ENCODE measurements at regions not wholly inside any gene's neighbourhood (a gene's known extent, or its start where the extent isn't known, plus 50 kb on each side); places are given as distances from the start of the nearest gene placed in this dataset.

DNA sequence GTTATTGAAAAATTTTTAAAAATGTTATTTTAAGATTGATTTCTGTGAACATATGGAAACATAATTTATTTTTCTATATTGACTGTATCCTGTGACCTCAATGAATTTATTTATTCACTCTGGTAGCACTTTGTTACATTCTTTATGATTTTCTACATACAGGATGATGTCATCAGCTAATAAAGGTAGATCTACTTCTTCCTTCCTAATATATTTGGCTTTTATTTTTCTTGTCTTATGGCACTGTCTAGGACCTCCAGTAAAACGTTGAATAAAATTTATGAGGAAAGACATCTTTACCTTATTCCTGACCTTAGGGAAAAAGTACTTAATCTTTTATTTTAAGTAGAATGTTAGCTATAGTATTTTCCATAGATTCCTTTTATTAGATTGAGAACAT, 78.8 kb upstream of the MAF start:
- H3K4me3 ChIP-seq: no peak overlapping the region
- TF ChIP-seq, protein P1, sequence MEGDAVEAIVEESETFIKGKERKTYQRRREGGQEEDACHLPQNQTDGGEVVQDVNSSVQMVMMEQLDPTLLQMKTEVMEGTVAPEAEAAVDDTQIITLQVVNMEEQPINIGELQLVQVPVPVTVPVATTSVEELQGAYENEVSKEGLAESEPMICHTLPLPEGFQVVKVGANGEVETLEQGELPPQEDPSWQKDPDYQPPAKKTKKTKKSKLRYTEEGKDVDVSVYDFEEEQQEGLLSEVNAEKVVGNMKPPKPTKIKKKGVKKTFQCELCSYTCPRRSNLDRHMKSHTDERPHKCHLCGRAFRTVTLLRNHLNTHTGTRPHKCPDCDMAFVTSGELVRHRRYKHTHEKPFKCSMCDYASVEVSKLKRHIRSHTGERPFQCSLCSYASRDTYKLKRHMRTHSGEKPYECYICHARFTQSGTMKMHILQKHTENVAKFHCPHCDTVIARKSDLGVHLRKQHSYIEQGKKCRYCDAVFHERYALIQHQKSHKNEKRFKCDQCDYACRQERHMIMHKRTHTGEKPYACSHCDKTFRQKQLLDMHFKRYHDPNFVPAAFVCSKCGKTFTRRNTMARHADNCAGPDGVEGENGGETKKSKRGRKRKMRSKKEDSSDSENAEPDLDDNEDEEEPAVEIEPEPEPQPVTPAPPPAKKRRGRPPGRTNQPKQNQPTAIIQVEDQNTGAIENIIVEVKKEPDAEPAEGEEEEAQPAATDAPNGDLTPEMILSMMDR (IDR thresholded peaks at IDR 0.05): no peak
- no peak for TF ChIP-seq POLR2A (IDR thresholded peaks at IDR 0.05)
- no peaks in the 10 kb centered on the region for H3K4me1 ChIP-seq
- no peaks in the 10 kb centered on the region for H3K27me3 ChIP-seq
- no peak overlapping the region for H3K27ac ChIP-seq
- no peaks in the 10 kb centered on the region for H3K36me3 ChIP-seq
- no peaks in the 10 kb centered on the region for H3K9me3 ChIP-seq
- DNase-seq: no peak

DNA sequence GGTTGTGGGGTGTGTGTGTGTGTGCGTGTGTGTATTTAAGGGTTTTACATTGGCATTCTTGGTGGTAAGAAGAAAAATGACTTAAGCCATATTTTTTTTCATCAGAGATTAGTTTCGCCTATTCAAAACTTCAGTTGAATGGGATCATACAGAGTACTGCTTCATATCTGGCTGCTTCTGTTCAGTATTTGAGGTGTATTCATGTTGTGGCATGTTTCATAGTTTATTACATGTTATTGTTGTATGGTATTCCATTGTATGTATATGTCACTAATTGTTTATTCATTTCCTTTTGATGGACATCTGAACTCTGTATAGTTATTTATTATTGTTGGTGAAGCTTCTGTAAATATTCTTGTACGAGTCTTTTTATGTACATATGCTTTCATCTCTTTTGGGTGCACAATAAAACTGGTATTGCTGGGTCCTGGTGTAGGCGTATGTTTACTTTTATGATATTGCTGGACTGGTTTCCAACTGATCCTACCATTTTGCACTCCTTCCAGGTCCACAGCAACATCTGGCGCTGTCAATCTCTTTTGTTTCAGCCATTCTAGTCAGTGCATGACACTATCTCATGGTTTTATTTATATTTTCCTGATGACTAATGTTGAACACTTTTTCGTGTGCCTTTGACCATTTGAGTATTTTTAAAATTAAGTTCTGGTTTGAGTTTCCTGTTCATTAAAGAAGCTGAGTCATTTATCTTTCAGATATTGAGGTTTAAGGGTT, 77.4 kb upstream of the MAF start:
- no peak overlapping the region for H3K27ac ChIP-seq
- no peaks in the 10 kb centered on the region for H3K27me3 ChIP-seq
- H3K4me1 ChIP-seq: no peaks in the 10 kb centered on the region
- TF ChIP-seq POLR2A (IDR thresholded peaks at IDR 0.05): no peak
- TF ChIP-seq, protein P1 (IDR thresholded peaks at IDR 0.05): no peak
- no peak overlapping the region for H3K4me3 ChIP-seq
- H3K36me3 ChIP-seq: no peaks in the 10 kb centered on the region
- H3K9me3 ChIP-seq: no peaks in the 10 kb centered on the region
- no peak for DNase-seq

DNA sequence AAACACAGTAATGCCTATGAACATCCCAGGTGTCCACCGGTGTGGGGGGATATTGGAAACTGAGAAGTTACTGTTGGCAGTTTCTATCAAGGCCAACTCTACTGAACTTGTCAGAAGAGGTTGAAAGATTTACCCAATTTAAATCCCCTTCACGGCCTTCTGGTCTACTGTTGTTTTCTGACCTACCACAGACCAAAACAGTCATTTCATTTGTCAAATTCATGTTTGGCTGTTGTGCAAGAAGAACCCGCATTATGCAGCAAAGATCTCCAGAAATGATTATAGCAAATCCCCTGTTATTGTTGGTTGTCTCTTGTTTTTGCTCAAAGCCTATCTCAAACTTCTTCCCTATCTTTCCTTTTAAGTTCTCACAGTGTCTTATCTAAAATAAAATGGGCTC, 73.1 kb upstream of the MAF start:
- H3K4me3 ChIP-seq: no peak overlapping the region
- DNase-seq: no peak
- no peak for TF ChIP-seq POLR2A (IDR thresholded peaks at IDR 0.05)
- TF ChIP-seq, protein P1 (IDR thresholded peaks at IDR 0.05): no peak
- no peaks in the 10 kb centered on the region for H3K4me1 ChIP-seq
- H3K36me3 ChIP-seq: no peaks in the 10 kb centered on the region
- no peaks in the 10 kb centered on the region for H3K9me3 ChIP-seq
- H3K27ac ChIP-seq: no peak overlapping the region
- H3K27me3 ChIP-seq: no peaks in the 10 kb centered on the region

DNA sequence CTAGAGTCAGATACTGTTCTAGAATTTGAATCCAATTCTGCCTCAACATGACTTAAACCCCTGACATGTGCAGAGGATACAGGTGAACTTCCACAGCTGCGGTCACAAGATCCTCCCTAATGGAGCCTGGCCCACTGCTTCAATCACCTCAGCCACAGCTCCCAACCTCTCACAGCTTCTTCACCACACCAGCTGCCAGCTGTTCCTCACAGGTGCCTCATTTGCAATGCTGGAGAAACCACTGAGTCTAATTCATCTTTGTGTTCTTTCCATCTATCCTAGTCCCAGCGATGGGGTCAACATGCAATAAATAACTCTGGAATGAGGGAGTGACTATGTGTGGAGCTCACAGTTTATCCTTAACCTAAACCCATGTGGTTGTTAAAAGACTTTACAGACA, 72.0 kb upstream of the MAF start:
- Histone ChIP-seq H3K27me3 (no peaks in the 10 kb centered on the region), H3K4me3 (no peak overlapping the region), H3K9me3 (no peaks in the 10 kb centered on the region), H3K27ac (no peak overlapping the region), H3K4me1 (no peaks in the 10 kb centered on the region), H3K36me3 (no peaks in the 10 kb centered on the region)
- TF ChIP-seq, protein P1 (IDR thresholded peaks at IDR 0.05): no peak
- no peak for TF ChIP-seq POLR2A (IDR thresholded peaks at IDR 0.05)
- no peak for DNase-seq

DNA sequence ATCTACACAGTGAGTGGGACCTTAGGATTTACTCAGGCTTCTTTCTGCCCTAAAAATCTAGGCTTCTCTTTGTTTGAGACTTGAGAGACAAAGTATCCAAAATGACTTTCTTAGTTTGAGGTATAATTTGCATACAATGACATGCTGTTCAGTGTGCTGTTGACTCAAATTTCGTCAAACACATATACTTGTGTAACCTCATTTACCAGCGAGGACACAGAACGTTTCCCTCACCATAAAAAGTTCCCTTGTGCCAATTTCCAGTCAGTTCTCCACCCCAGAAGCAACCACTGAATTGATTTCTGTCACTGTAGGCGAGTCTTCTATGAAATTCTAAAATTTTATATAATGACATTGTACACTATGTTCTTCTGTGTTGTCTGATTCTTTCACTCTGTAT, 68.0 kb upstream of the MAF start:
- Histone ChIP-seq H3K4me1 (no peaks in the 10 kb centered on the region), H3K27me3 (no peaks in the 10 kb centered on the region), H3K9me3 (no peaks in the 10 kb centered on the region), H3K27ac (no peak overlapping the region), H3K36me3 (no peaks in the 10 kb centered on the region), H3K4me3 (no peak overlapping the region)
- DNase-seq: no peak
- TF ChIP-seq, protein P1 (IDR thresholded peaks at IDR 0.05): no peak
- TF ChIP-seq POLR2A (IDR thresholded peaks at IDR 0.05): no peak

DNA sequence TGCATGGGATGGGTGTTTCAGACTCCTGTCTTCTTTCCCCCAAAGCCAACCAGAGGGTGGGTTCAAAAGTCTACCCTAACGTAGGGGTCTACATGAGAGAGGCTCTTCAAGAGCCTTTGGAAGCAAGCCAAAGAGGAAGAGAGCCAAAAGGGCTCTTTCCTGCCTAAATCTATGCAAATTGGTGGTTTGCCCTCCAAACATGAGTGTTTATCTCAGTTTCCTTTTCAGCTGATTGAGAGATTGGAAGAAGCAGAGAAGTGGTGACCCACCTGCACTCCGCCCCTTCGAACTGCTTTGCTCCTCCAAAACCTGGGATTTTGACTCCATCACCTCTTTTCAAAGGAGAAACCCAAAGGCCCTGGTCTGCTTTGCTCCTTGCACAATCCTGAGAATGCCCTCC, 65.4 kb upstream of the MAF start:
- TF ChIP-seq, protein P1 (IDR thresholded peaks at IDR 0.05): no peak
- no peak for TF ChIP-seq POLR2A (IDR thresholded peaks at IDR 0.05)
- Histone ChIP-seq H3K27me3 (no peaks in the 10 kb centered on the region), H3K9me3 (no peaks in the 10 kb centered on the region), H3K4me3 (no peak overlapping the region), H3K4me1 (no peaks in the 10 kb centered on the region), H3K27ac (no peak overlapping the region), H3K36me3 (no peaks in the 10 kb centered on the region)
- no peak for DNase-seq

Measured in Peyer's patch (tissue), 4 donors.